H1 (cell line): ENCODE measurements at regions not wholly inside any gene's neighbourhood (a gene's known extent, or its start where the extent isn't known, plus 50 kb on each side); places are given as distances from the start of the nearest gene placed in this dataset.

Experiments used
- CTCF ChIA-PET: fragments of 300-600 bp; sonication (Branson Sonifier 250); formaldehyde crosslinking; loops from one replicate; lab custom pipeline; 2021; ENCODE audit not compliant: partially characterized antibody; lab: Charles Lee
- POLR2A ChIA-PET: fragments of 300-600 bp; sonication (Branson Sonifier 250); formaldehyde crosslinking; loops from one replicate; lab custom pipeline; 2021; ENCODE audit warnings: inconsistent platforms; ENCODE audit not compliant: partially characterized antibody; lab: Charles Lee
- DNase-seq, 2 experiments: peaks; one replicate each; pipeline versions ENCODE4 v3.0.0 to v3.0.0-alpha.2; 2010 to 2022; ENCODE audit warnings: low spot score in 2 of 2, low read depth in 1 of 2, mixed read lengths in 1 of 2
- FAIRE-seq: peaks from 2 replicates; lab custom pipeline; 2011; peaks lifted over from hg19 to GRCh38; lab: Jason Lieb, UNC
- H2AFZ ChIP-seq: 2 replicates; pipeline ENCODE4 v1.8.1; 2012; ENCODE audit warnings: low read length, inconsistent platforms
- H2AK5ac ChIP-seq: 2 replicates; pipeline ENCODE4 v1.6.1; 2013; ENCODE audit warnings: low read depth, low read length
- H2BK120ac ChIP-seq: replicated peaks from 2 replicates; pipeline ENCODE3; 2013; ENCODE audit warnings: low read depth, low read length, inconsistent platforms
- H2BK12ac ChIP-seq: 2 replicates; pipeline ENCODE4 v1.6.1; 2013; ENCODE audit warnings: low read depth, low read length
- H2BK15ac ChIP-seq: 2 replicates; pipeline ENCODE4 v1.6.1; 2013; ENCODE audit warnings: low read length
- H2BK20ac ChIP-seq: 2 replicates; pipeline ENCODE4 v1.6.1; 2013; ENCODE audit warnings: low read length
- H2BK5ac ChIP-seq: 2 replicates; pipeline ENCODE4 v1.6.1; 2013; ENCODE audit warnings: low read depth, low read length
- H3K14ac ChIP-seq: 2 replicates; pipeline ENCODE4 v1.6.1; 2013; ENCODE audit warnings: inconsistent platforms; ENCODE audit not compliant: insufficient read length
- H3K18ac ChIP-seq: 2 replicates; pipeline ENCODE4 v1.6.1; 2013; ENCODE audit warnings: low read length; ENCODE audit errors: extremely low read depth
- H3K23ac ChIP-seq: 2 replicates; pipeline ENCODE4 v1.6.1; 2013; ENCODE audit warnings: inconsistent platforms; ENCODE audit not compliant: insufficient read length
- H3K23me2 ChIP-seq: 2 replicates; pipeline ENCODE4 v1.6.1; 2013; ENCODE audit warnings: low read depth, low read length
- H3K27ac ChIP-seq: 2 replicates; pipeline ENCODE4 v1.6.1; 2011; ENCODE audit warnings: low read depth, low read length, inconsistent platforms
- H3K27me3 ChIP-seq, 4 experiments: replicated peaks in 1 of 4; 1 replicate in 1 of 4; 2 replicates in 3 of 4; pipeline versions ENCODE4 v1.6.1 to v1.8.1; 2011 to 2013; ENCODE audit warnings: low read length in 3 of 4, mild to moderate bottlenecking in 3 of 4, inconsistent platforms in 2 of 4, mixed read lengths in 2 of 4, moderate library complexity in 1 of 4; ENCODE audit not compliant: control insufficient read depth in 3 of 4, insufficient read depth in 3 of 4; ENCODE audit errors: extremely low read depth in 1 of 4
- H3K36me3 ChIP-seq, 4 experiments: 2 replicates each; pipeline versions ENCODE4 v1.6.1 to v1.8.1; 2011 to 2013; ENCODE audit warnings: mild to moderate bottlenecking in 4 of 4, low read length in 3 of 4, moderate library complexity in 2 of 4, control low read depth in 1 of 4, inconsistent platforms in 1 of 4; ENCODE audit not compliant: insufficient read depth in 4 of 4, control insufficient read depth in 2 of 4
- H3K4ac ChIP-seq: replicated peaks from 2 replicates; pipeline ENCODE3; 2013; ENCODE audit warnings: low read length, low read depth, mixed read lengths, inconsistent platforms; ENCODE audit not compliant: insufficient read length
- H3K4me1 ChIP-seq, 4 experiments: replicated peaks in 1 of 4; 1 replicate in 1 of 4; 2 replicates in 3 of 4; pipeline versions ENCODE4 v1.6.1 to v1.8.1; 2011 to 2013; ENCODE audit warnings: low read length in 3 of 4, inconsistent platforms in 2 of 4, mixed read lengths in 1 of 4; ENCODE audit not compliant: insufficient read depth in 4 of 4, control insufficient read depth in 3 of 4
- H3K4me2 ChIP-seq, 2 experiments: 2 replicates each; pipeline versions ENCODE4 v1.6.1 to v1.8.1; 2011 to 2013; ENCODE audit warnings: low read depth in 2 of 2, low read length in 2 of 2, control low read depth in 1 of 2, inconsistent platforms in 1 of 2, mild to moderate bottlenecking in 1 of 2; ENCODE audit not compliant: insufficient read depth in 1 of 2
- H3K4me3 ChIP-seq, 4 experiments: fragments of 200-600, 300-600 bp in 1 of 4; sonication (generic), shearing (Covaris generic), sonication (Bioruptor Twin) in 1 of 4; 2 replicates each; pipeline versions ENCODE4 v1.5.1 to v1.8.1; 2011 to 2016; ENCODE audit warnings: low read length in 4 of 4, low read depth in 3 of 4, control low read depth in 2 of 4, inconsistent platforms in 2 of 4, mild to moderate bottlenecking in 2 of 4, mixed read lengths in 1 of 4, moderate library complexity in 1 of 4; ENCODE audit not compliant: insufficient read depth in 2 of 4; ENCODE audit errors: extremely low read depth in 1 of 4
- H3K56ac ChIP-seq: replicated peaks from 2 replicates; pipeline ENCODE3; 2013; ENCODE audit warnings: low read depth, mild to moderate bottlenecking, mixed read lengths, low read length, inconsistent platforms; ENCODE audit not compliant: insufficient read length
- H3K79me1 ChIP-seq: 2 replicates; pipeline ENCODE4 v1.6.1; 2013; ENCODE audit warnings: low read depth, low read length, control low read depth
- H3K79me2 ChIP-seq, 2 experiments: 2 replicates each; pipeline versions ENCODE4 v1.6.1 to v1.8.1; 2012 to 2013; ENCODE audit warnings: low read length in 2 of 2, mild to moderate bottlenecking in 2 of 2, inconsistent platforms in 1 of 2; ENCODE audit not compliant: insufficient read depth in 2 of 2, control insufficient read depth in 1 of 2
- H3K9ac ChIP-seq, 4 experiments: replicated peaks in 1 of 4; 1 replicate in 1 of 4; 2 replicates in 3 of 4; pipeline versions ENCODE4 v1.6.1 to v1.8.1; 2011 to 2013; ENCODE audit warnings: low read depth in 3 of 4, low read length in 3 of 4, control low read depth in 2 of 4, mild to moderate bottlenecking in 2 of 4, moderate library complexity in 2 of 4, inconsistent platforms in 1 of 4; ENCODE audit errors: extremely low read depth in 1 of 4
- H3K9me3 ChIP-seq, 2 experiments: 2 replicates each; pipeline versions ENCODE4 v1.6.1 to v1.8.1; 2012 to 2013; ENCODE audit warnings: mild to moderate bottlenecking in 2 of 2, moderate library complexity in 2 of 2, control low read depth in 1 of 2, inconsistent platforms in 1 of 2, low read depth in 1 of 2, low read length in 1 of 2, mixed read lengths in 1 of 2; ENCODE audit not compliant: insufficient read depth in 2 of 2
- H4K20me1 ChIP-seq, 2 experiments: replicated peaks in 1 of 2; 2 replicates each; pipeline versions ENCODE3 to v1.8.1; 2011 to 2013; ENCODE audit warnings: inconsistent platforms in 2 of 2, low read length in 2 of 2, mild to moderate bottlenecking in 1 of 2; ENCODE audit not compliant: insufficient read depth in 2 of 2, control insufficient read depth in 1 of 2
- H4K5ac ChIP-seq: 2 replicates; pipeline ENCODE4 v1.6.1; 2013; ENCODE audit warnings: low read length, low read depth, mixed read lengths, inconsistent platforms; ENCODE audit not compliant: insufficient read length
- H4K8ac ChIP-seq: 2 replicates; pipeline ENCODE4 v1.8.0; 2013; ENCODE audit warnings: mild to moderate bottlenecking, moderate library complexity, low read length, inconsistent platforms; ENCODE audit not compliant: insufficient read depth; ENCODE audit errors: extremely low read depth
- H4K91ac ChIP-seq: replicated peaks from 2 replicates; pipeline ENCODE3; 2013; ENCODE audit warnings: low read length, mixed read lengths, inconsistent platforms; ENCODE audit not compliant: insufficient read length
- BRCA1 ChIP-seq: IDR thresholded peaks from 2 replicates; pipeline ENCODE4 v1.6.1; 2012; ENCODE audit warnings: low read depth, low read length, improper control_type of control experiment
- CBX5 ChIP-seq: fragments of 300-800, 300-1000 bp; sonication (generic); IDR thresholded peaks from 2 replicates; pipeline ENCODE4 v1.7.1; 2016; ENCODE audit warnings: antibody characterized with exemption, low read length, low read depth
- CHD2 ChIP-seq: IDR thresholded peaks from 2 replicates; pipeline ENCODE4 v1.6.1; 2012; ENCODE audit warnings: low read length, improper control_type of control experiment
- EZH2 ChIP-seq: fragments of 200-600 bp; sonication (generic); IDR thresholded peaks from 2 replicates; pipeline ENCODE4 v1.7.1; 2012; ENCODE audit warnings: low read depth, mild to moderate bottlenecking, moderate library complexity, low read length, inconsistent platforms; ENCODE audit not compliant: severe bottlenecking
- HDAC2 ChIP-seq, 2 experiments: fragments of 300-600 bp in 1 of 2; sonication (generic) in 1 of 2; IDR thresholded peaks; 2 replicates each; pipeline ENCODE4 v1.6.1; 2011 to 2012; ENCODE audit warnings: low read depth in 2 of 2, low read length in 2 of 2, mild to moderate bottlenecking in 2 of 2, moderate library complexity in 2 of 2, borderline replicate concordance in 1 of 2, inconsistent platforms in 1 of 2
- JUND ChIP-seq: IDR thresholded peaks from 2 replicates; pipeline ENCODE4 v1.6.1; 2011; ENCODE audit warnings: mild to moderate bottlenecking, improper control_type of control experiment, low read length
- RXRA ChIP-seq: IDR thresholded peaks from 2 replicates; pipeline ENCODE4 v1.6.1; 2011; ENCODE audit warnings: low read depth, mild to moderate bottlenecking, low read length, moderate library complexity; ENCODE audit not compliant: insufficient read depth
- SUZ12 ChIP-seq: fragments of 200-600 bp; sonication (generic); IDR thresholded peaks from 2 replicates; pipeline ENCODE4 v1.6.1; 2012; ENCODE audit warnings: mild to moderate bottlenecking, inconsistent platforms, low read length, moderate library complexity, mixed read lengths
- YY1 ChIP-seq: IDR thresholded peaks from 2 replicates; pipeline ENCODE4 v1.6.1; 2011; ENCODE audit warnings: low read depth, mild to moderate bottlenecking, low read length
- WGBS, 2 experiments: shearing (Covaris generic) in 1 of 2; methylation state at CpG; one replicate each; pipeline versions ENCODE4 v1.1.6 to v1.1.7; 2013 to 2015; ENCODE audit warnings: low lambda C conversion rate in 2 of 2, mixed read lengths in 2 of 2, inconsistent platforms in 1 of 2, low coverage in 1 of 2, missing lambda C conversion rate in 1 of 2; ENCODE audit not compliant: insufficient replicate concordance in 2 of 2, insufficient coverage in 1 of 2, insufficient read length in 1 of 2; ENCODE audit errors: extremely low coverage in 1 of 2, missing lambda C conversion rate in 1 of 2; 5-methylcytosine and 5-hydroxymethylcytosine counted together
- TF ChIP-seq, protein P1 (sequence below), 3 experiments: IDR thresholded peaks; 1 replicate in 2 of 3; 2 replicates in 1 of 3; pipeline versions ENCODE4 v1.5.1 to v1.6.1; 2011; ENCODE audit warnings: low read length in 3 of 3, mild to moderate bottlenecking in 3 of 3, inconsistent platforms in 2 of 3, low read depth in 1 of 3, moderate library complexity in 1 of 3; ENCODE audit not compliant: insufficient read depth in 1 of 3; ENCODE audit errors: control extremely low read depth in 1 of 3

DNA sequence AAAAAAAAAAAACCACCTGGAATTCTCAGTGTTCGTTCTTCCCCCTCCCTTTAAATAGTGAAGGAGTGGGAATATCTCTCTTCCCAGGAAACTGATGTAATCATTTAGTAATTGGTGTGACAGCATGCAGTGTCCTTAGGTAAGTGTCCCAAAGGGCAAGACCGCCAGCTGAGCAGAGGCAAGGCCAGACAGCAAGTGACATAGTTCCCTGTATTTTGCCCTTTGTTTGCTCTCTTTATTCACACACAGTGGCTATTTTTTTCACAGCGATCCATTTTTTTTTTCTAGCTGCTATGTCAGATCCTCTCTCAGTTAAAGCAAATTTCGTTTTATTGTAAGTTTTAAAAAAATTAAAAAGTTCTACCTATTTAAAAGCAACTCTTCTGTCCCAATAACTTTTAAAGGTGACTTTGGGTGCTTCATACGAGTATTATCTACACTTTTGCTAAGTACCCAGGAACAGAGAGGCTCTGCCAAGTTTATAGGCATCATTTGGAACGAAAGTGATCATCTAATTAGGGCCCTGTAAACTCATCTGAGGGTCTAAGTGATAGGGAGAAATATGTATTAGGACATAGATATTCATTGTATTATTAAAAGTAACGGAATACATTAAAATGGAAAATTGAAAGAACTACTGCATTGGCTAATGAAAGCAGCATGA, 98.2 kb upstream of the ALDH1A1 start:
- H3K4me1 ChIP-seq: peaks cover 0 to 11% (median under 1%) of the 10 kb centered on the region in 4 experiments; a peak in 2 of 7 replicates
- H3K27ac ChIP-seq: no peak overlapping the region
- 36% methylated on average over 7 of the region's 7 CpGs; no CpG with 5 or more reads in 1 of the 2 experiments for WGBS, 2 experiments
- peak overlapping the region; percentile 31 to 56; a peak in 3 of 4 replicates for H3K4me2 ChIP-seq
- H3K18ac ChIP-seq: no peak overlapping the region
- no peak overlapping the region for H2AFZ ChIP-seq
- no peaks in the 10 kb centered on the region for H3K23me2 ChIP-seq
- H4K8ac ChIP-seq: no peak overlapping the region
- FAIRE-seq: peak; percentile 36
- POLR2A ChIA-PET: interaction anchor here (1.8 kb wide), 1 partner anchor 13 kb away, joined by 5 read pairs; no protein-coding TSS in a partner anchor
- CTCF ChIA-PET: interaction anchor here (1.1 to 2.0 kb wide), 4 partner anchors 9 to 179 kb away, joined by 3 to 5 read pairs (median 4); no protein-coding TSS in a partner anchor
- H4K91ac ChIP-seq: no peak overlapping the region
- no peak overlapping the region for H3K4ac ChIP-seq
- H3K27me3 ChIP-seq: no peaks in the 10 kb centered on the region
- no peak overlapping the region for H3K23ac ChIP-seq
- no peaks in the 10 kb centered on the region for H4K20me1 ChIP-seq
- H4K5ac ChIP-seq: peak overlapping the region; percentile 52
- no peak overlapping the region for H2BK5ac ChIP-seq
- H3K56ac ChIP-seq: no peak overlapping the region
- H3K9ac ChIP-seq: no peak overlapping the region
- H3K14ac ChIP-seq: no peak overlapping the region
- no peaks in the 10 kb centered on the region for H3K79me1 ChIP-seq
- no peak overlapping the region for H2BK20ac ChIP-seq
- H3K36me3 ChIP-seq: no peaks in the 10 kb centered on the region
- no peak overlapping the region for H2BK15ac ChIP-seq
- H2BK120ac ChIP-seq: no peak overlapping the region
- no peak overlapping the region for H2AK5ac ChIP-seq
- no peaks in the 10 kb centered on the region for H3K9me3 ChIP-seq
- H3K79me2 ChIP-seq: no peaks in the 10 kb centered on the region
- no peak for DNase-seq
- H2BK12ac ChIP-seq: no peak overlapping the region
- H3K4me3 ChIP-seq: peak overlapping the region in 2 of 4 experiments; percentile 2 to 33; a peak in 1 of 8 replicates
- TF ChIP-seq, protein P1, sequence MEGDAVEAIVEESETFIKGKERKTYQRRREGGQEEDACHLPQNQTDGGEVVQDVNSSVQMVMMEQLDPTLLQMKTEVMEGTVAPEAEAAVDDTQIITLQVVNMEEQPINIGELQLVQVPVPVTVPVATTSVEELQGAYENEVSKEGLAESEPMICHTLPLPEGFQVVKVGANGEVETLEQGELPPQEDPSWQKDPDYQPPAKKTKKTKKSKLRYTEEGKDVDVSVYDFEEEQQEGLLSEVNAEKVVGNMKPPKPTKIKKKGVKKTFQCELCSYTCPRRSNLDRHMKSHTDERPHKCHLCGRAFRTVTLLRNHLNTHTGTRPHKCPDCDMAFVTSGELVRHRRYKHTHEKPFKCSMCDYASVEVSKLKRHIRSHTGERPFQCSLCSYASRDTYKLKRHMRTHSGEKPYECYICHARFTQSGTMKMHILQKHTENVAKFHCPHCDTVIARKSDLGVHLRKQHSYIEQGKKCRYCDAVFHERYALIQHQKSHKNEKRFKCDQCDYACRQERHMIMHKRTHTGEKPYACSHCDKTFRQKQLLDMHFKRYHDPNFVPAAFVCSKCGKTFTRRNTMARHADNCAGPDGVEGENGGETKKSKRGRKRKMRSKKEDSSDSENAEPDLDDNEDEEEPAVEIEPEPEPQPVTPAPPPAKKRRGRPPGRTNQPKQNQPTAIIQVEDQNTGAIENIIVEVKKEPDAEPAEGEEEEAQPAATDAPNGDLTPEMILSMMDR (IDR thresholded peaks at IDR 0.05; ENCODE audit: control extremely low read depth in 1 of 3, insufficient read depth in 1 of 3, low read depth in 1 of 3, low read length in 3 of 3): no peak
- TF ChIP-seq CBX5 (no peak), YY1 (no peak), RXRA (no peak), HDAC2 (IDR thresholded peaks at IDR 0.05; ENCODE audit: borderline replicate concordance in 1 of 2, low read depth in 2 of 2, low read length in 2 of 2) (no peak), BRCA1 (no peak), EZH2 (no peak), SUZ12 (no peak), JUND (no peak), CHD2 (no peak)
